Stimulated activated CD4-positive, alpha-beta T cell treated with anti-CD3 and anti-CD28 coated beads, Interleukin-1b, Interleukin-23, amount 100 ng/mL, for 4 hours (primary cell): ENCODE measurements at regions not wholly inside any gene's neighbourhood (a gene's known extent, or its start where the extent isn't known, plus 50 kb on each side); places are given as distances from the start of the nearest gene placed in this dataset.
"Not testable (repeated sequence)": the region's sequence is repeated elsewhere in the genome, so short reads cannot be mapped to it uniquely, and the experiment has no call there.

Experiments
- DNase-seq, 2 donors: peaks; one replicate each; pipeline ENCODE4 v3.0.0-alpha.2; 2020; ENCODE audit warnings: low read depth in 2 of 2

- DNase-seq: no peak
Measured at GRCh38 chr14:38583471-38583870, 327.6 kb upstream of the CLEC14A start.

- no peak for DNase-seq
Measured at GRCh38 chr14:38578278-38578681, 322.4 kb upstream of the CLEC14A start.

- DNase-seq: no peak
Measured at GRCh38 chr14:38567703-38568102, 311.8 kb upstream of the CLEC14A start.

- no peak for DNase-seq
Measured at GRCh38 chr14:38561657-38562056, 305.8 kb upstream of the CLEC14A start.

GRCh38 chr14:38559711-38560110 is 303.8 kb upstream of the CLEC14A start:
- DNase-seq: no peak

GRCh38 chr14:38557391-38557790 is 301.5 kb upstream of the CLEC14A start:
- not testable (repeated sequence) for DNase-seq

- DNase-seq: no peak
Measured at GRCh38 chr14:38556252-38556651, 300.4 kb upstream of the CLEC14A start.

- DNase-seq: no peak
Measured at GRCh38 chr14:38554026-38554425, 298.1 kb upstream of the CLEC14A start.

GRCh38 chr14:38553586-38553985 is 297.7 kb upstream of the CLEC14A start:
- no peak for DNase-seq

- no peak for DNase-seq
Measured at GRCh38 chr14:38549564-38549963, 293.7 kb upstream of the CLEC14A start.

GRCh38 chr14:38547961-38548490 is 292.1 kb upstream of the CLEC14A start:
- no peak for DNase-seq

GRCh38 chr14:38546932-38547551 is 291.1 kb upstream of the CLEC14A start:
- no peak for DNase-seq

- DNase-seq: no peak
Measured at GRCh38 chr14:38544776-38545175, 288.9 kb upstream of the CLEC14A start.

GRCh38 chr14:38543851-38544250 is 288.0 kb upstream of the CLEC14A start:
- not testable (repeated sequence) for DNase-seq

GRCh38 chr14:38538053-38538452 is 282.2 kb upstream of the CLEC14A start:
- not testable (repeated sequence) for DNase-seq

- DNase-seq: no peak
Measured at GRCh38 chr14:38536376-38537038, 280.6 kb upstream of the CLEC14A start.

GRCh38 chr14:38528582-38528981 is 272.7 kb upstream of the CLEC14A start:
- DNase-seq: no peak

GRCh38 chr14:38527502-38527878 is 271.6 kb upstream of the CLEC14A start:
- DNase-seq: no peak

- DNase-seq: no peak
Measured at GRCh38 chr14:38526826-38527501, 271.1 kb upstream of the CLEC14A start.

- no peak for DNase-seq
Measured at GRCh38 chr14:38524636-38525509, 269.0 kb upstream of the CLEC14A start.

GRCh38 chr14:38522724-38523123 is 266.8 kb upstream of the CLEC14A start:
- no peak for DNase-seq

- no peak for DNase-seq
Measured at GRCh38 chr14:38521591-38521990, 265.7 kb upstream of the CLEC14A start.
